Adrenal gland (tissue), 5 donors: ENCODE measurements at regions not wholly inside any gene's neighbourhood (a gene's known extent, or its start where the extent isn't known, plus 50 kb on each side); places are given as distances from the start of the nearest gene placed in this dataset.

Experiments
- POLR2A ChIP-seq, 2 donors: fragments of 450-650 bp; IDR thresholded peaks; one replicate each; pipeline ENCODE4 v1.6.1; 2017; ENCODE audit warnings: antibody characterized with exemption in 2 of 2, mild to moderate bottlenecking in 2 of 2, moderate library complexity in 1 of 2
- TF ChIP-seq, protein P1 (sequence below), 6 experiments: fragments of 450-650 bp in 4 of 6; fragments of 200-600 bp in 2 of 6; sonication (generic) in 1 of 6; IDR thresholded peaks; 1 replicate in 5 of 6; 2 replicates in 1 of 6; pipeline versions ENCODE4 v1.5.1 to v1.8.0; 2016 to 2021; ENCODE audit warnings: antibody characterized with exemption in 6 of 6, mild to moderate bottlenecking in 2 of 6, moderate library complexity in 1 of 6
- donor health status: DM: no; HTN: no; CAD: no.

GRCh38 chr9:135353935-135354334, 125.6 kb upstream of the PPP1R26 start:
- TF ChIP-seq, protein P1, sequence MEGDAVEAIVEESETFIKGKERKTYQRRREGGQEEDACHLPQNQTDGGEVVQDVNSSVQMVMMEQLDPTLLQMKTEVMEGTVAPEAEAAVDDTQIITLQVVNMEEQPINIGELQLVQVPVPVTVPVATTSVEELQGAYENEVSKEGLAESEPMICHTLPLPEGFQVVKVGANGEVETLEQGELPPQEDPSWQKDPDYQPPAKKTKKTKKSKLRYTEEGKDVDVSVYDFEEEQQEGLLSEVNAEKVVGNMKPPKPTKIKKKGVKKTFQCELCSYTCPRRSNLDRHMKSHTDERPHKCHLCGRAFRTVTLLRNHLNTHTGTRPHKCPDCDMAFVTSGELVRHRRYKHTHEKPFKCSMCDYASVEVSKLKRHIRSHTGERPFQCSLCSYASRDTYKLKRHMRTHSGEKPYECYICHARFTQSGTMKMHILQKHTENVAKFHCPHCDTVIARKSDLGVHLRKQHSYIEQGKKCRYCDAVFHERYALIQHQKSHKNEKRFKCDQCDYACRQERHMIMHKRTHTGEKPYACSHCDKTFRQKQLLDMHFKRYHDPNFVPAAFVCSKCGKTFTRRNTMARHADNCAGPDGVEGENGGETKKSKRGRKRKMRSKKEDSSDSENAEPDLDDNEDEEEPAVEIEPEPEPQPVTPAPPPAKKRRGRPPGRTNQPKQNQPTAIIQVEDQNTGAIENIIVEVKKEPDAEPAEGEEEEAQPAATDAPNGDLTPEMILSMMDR (IDR thresholded peaks at IDR 0.05) = no peak
- no peak for TF ChIP-seq POLR2A (IDR thresholded peaks at IDR 0.05)
